GM12875 (cell line): ENCODE measurements at regions not wholly inside any gene's neighbourhood (a gene's known extent, or its start where the extent isn't known, plus 50 kb on each side); places are given as distances from the start of the nearest gene placed in this dataset.
A peak's percentile ranks its signal among the peaks of the same experiment; 100 is the strongest.
"Not testable (repeated sequence)": the region's sequence is repeated elsewhere in the genome, so short reads cannot be mapped to it uniquely, and the experiment has no call there.

Source experiments
- H3K4me3 ChIP-seq: one replicate; pipeline ENCODE4 v1.5.1; 2011; ENCODE audit warnings: low read depth, low read length, control low read depth
- CTCF ChIP-seq: IDR thresholded peaks from 2 replicates; pipeline ENCODE4 v1.5.1; 2011; ENCODE audit warnings: low read depth, mild to moderate bottlenecking, control low read depth, inconsistent platforms, low read length, moderate library complexity, borderline replicate concordance; ENCODE audit not compliant: insufficient read depth

- not testable (repeated sequence) for H3K4me3 ChIP-seq
These were observed 54.2 kb downstream of the DBET start for GRCh38 chr4:190118519-190118918.

DNA sequence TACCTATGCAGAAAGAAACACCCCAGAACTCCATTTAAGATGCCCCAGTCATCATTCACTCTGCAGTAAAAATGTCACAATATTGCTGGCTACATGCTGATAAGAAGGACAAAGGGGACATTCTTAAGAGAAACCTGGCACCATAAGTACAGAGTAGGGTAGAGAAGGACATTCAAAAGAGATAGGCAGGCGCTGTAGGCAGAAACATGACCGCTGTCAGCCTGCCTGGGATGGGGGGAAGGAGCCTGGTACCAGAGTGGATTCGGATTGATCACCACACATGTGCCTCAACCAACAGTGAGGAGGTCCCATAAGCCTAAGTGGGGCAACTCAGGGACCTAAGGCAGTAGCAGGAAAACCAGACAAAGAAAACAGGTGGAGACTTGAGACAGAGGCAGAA is 54.1 kb upstream of the DUX4 start:
- H3K4me3 ChIP-seq = not testable (repeated sequence)

- not testable (repeated sequence) for H3K4me3 ChIP-seq
- TF ChIP-seq CTCF = peak; percentile 31; the same call in 1 of the 2 replicates
These were observed 53.5 kb upstream of the DUX4 start for GRCh38 chr4:190120111-190120514.

DNA sequence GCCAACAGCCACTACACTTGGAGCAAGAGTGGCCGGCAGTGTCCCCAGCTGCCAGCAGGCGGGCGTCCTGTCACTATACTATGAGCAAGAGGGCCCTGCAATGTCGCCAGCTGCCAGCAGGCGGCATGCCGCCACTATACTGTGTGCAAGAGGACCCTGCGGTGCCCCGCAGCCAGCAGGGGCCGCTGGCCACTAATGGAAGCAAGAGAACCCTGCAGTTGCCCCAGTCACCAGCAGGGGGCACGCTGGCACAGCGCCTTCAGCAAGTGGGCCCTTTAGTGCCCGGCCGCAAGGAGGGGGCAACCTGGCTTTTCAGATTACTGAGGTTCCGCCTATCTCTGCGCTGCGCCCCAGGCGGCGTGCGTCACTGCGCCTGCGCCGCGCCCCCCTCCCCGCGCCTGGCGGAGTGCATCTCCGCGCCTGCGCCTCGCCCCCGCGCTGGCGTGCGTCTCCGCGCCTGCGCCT is 53.0 kb upstream of the DUX4 start:
- not testable (repeated sequence) for H3K4me3 ChIP-seq
- 0 out of 2 replicates have a peak, but pooled peaks have one; percentile 2 for TF ChIP-seq CTCF

DNA sequence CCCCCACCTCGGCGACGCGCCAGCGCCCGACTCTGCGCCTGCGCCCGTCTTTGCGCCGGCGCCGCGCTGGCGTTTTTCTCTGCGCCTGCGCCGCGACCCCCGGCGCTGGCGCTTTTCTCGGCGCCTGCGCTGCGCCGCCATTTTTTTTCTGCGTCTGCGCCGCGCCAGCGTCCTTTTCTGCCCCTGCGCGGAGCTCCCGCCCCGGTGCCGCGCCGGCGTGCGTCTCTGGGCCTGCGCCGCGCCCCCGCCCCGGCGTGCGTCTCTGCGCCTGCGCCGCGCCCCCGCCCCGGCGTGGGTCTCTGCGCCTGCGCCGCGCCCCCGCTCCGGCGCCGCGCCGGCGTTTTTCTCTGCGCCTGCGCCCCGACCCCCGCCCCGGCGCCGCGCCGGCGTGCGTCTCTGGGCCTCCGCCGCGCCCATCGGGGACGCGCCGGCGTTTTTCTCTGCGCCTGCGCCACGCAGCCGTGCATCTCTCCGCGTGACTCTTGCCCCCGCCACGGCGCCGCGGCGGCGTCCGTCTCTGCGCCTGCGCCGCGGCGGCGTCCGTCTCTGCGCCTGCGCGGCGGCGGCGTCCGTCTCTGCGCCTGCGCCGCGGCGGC is 52.4 kb upstream of the DUX4 start:
- H3K4me3 ChIP-seq = not testable (repeated sequence)

DNA sequence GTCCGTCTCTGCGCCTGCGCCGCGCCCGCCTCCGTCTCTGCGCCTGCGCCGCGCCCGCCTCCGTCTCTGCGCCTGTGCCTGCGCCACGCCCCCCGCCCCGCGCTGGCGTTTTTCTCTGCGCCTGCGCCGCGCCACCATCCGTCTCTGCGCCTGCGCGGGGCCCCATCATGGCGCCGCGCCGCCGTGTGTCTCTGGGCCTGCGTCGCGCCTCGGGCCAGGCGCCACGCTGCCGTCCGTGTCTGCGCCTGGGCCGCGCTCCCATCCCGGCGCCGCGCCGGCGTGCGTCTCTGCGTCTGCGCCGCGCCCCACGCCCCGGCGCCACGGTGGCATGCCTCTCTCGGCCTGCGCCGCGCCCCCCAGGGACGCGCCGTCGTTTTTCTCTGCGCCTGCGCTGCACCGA is 51.8 kb upstream of the DUX4 start:
- H3K4me3 ChIP-seq = no peak overlapping the region
- TF ChIP-seq CTCF = no peak

DNA sequence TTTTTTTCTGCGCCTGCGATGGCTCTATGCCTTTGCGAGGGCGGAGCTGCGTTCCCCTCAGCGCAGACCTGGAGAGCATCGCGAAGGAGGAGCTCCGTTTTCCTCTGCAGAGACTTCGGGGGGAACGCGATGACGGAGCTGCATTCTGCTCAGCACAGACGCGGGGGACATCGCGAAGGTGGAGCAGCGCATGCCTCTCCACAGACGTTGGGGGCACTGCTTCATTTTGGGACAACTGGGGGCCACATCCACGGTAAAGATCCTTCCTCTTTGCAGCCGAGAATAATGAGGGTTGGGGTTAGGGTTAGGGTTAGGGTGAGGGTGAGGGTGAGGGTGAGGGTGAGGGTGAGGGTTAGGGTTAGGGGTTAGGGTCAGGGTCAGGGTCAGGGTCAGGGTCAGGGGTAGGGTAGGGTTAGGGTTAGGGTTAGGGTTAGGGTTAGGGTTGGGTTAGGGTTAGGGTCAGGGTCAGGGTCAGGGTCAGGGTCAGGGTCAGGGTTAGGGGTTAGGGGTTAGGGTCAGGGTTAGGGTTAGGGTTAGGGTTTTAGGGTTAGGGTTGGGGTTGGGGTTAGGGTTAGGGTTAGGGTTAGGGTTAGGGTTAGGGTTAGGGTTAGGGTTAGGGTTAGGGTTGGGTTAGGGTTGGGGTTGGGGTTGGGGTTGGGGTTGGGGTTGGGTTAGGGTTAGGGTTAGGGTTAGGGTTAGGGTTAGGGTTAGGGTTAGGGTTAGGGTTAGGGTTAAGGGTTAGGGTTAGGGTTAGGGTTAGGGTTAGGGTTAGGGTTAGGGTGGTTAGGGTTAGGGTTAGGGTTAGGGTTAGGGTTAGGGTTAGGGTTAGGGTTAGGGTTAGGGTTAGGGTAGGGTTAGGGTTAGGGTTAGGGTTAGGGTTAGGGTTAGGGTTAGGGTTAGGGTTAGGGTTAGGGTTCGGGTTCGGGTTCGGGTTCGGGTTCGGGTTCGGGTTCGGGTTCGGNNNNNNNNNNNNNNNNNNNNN is 51.1 kb upstream of the DUX4 start:
- H3K4me3 ChIP-seq = not testable (repeated sequence)
